Midbrain (tissue), 1 donor: ENCODE measurements at regions not wholly inside any gene's neighbourhood (a gene's known extent, or its start where the extent isn't known, plus 50 kb on each side); places are given as distances from the start of the nearest gene placed in this dataset.

Experiments used
- DNase-seq: peaks from one replicate; lab custom pipeline; 2025; lab: John Stamatoyannopoulos, UW

GRCh38 chr15:87805117-87805820, 451.3 kb downstream of the NTRK3 start:
- no peak for DNase-seq

- no peak for DNase-seq
Observed at GRCh38 chr15:87804451-87804850, 452.1 kb downstream of the NTRK3 start.

- no peak for DNase-seq
Observed at GRCh38 chr15:87799838-87800237, 456.7 kb downstream of the NTRK3 start.

GRCh38 chr15:87799428-87799827, 457.1 kb downstream of the NTRK3 start:
- no peak for DNase-seq

- no peak for DNase-seq
Observed at GRCh38 chr15:87793725-87794124, 462.8 kb downstream of the NTRK3 start.

GRCh38 chr15:87792250-87793040, 464.1 kb downstream of the NTRK3 start:
- DNase-seq = no peak

- no peak for DNase-seq
Observed at GRCh38 chr15:87781959-87782625, 474.4 kb downstream of the NTRK3 start.

- DNase-seq = no peak
Observed at GRCh38 chr15:87779746-87780145, 476.8 kb downstream of the NTRK3 start.

- no peak for DNase-seq
Observed at GRCh38 chr15:87778358-87778757, 478.2 kb downstream of the NTRK3 start.

GRCh38 chr15:87777054-87777561, 479.4 kb downstream of the NTRK3 start:
- no peak for DNase-seq

- no peak for DNase-seq
Observed at GRCh38 chr15:87767516-87767915, 489.0 kb downstream of the NTRK3 start.

- no peak for DNase-seq
Observed at GRCh38 chr15:87764461-87765240, 491.9 kb downstream of the NTRK3 start.

GRCh38 chr15:87763837-87764236, 492.7 kb downstream of the NTRK3 start:
- no peak for DNase-seq

- no peak for DNase-seq
Observed at GRCh38 chr15:87761736-87762509, 494.6 kb downstream of the NTRK3 start.

GRCh38 chr15:87760547-87761314, 495.8 kb downstream of the NTRK3 start:
- no peak for DNase-seq

GRCh38 chr15:87758794-87759418, 497.6 kb downstream of the NTRK3 start:
- no peak for DNase-seq

- no peak for DNase-seq
Observed at GRCh38 chr15:87757084-87757483, 499.5 kb downstream of the NTRK3 start.

GRCh38 chr15:87756072-87756471, 500.5 kb downstream of the NTRK3 start:
- DNase-seq = no peak

GRCh38 chr15:87755226-87755625, 501.3 kb downstream of the NTRK3 start:
- no peak for DNase-seq

- no peak for DNase-seq
Observed at GRCh38 chr15:87753539-87753938, 503.0 kb downstream of the NTRK3 start.
